HL-60 (cell line): ENCODE measurements at regions not wholly inside any gene's neighbourhood (a gene's known extent, or its start where the extent isn't known, plus 50 kb on each side); places are given as distances from the start of the nearest gene placed in this dataset.

Experiments used
- DNase-seq, 2 experiments: peaks; one replicate each; pipeline ENCODE4 v3.0.0-alpha.2; 2010 to 2020; ENCODE audit warnings: low read depth in 1 of 2, low spot score in 1 of 2
- H3K27ac ChIP-seq: fragments of 250-450 bp; sonication (Bioruptor Pico); replicated peaks from 2 replicates; pipeline ENCODE4 v1.5.1; 2020; ENCODE audit warnings: mild to moderate bottlenecking, moderate library complexity
- H3K27me3 ChIP-seq: fragments of 250-450 bp; sonication (Bioruptor Pico); 2 replicates; pipeline ENCODE4 v1.5.1; 2021; ENCODE audit warnings: mild to moderate bottlenecking, moderate library complexity; ENCODE audit not compliant: insufficient read depth, poor library complexity, severe bottlenecking
- H3K4me3 ChIP-seq: replicated peaks from 2 replicates; pipeline ENCODE4 v1.5.1; 2011; ENCODE audit warnings: mild to moderate bottlenecking, control low read depth, low read length; ENCODE audit not compliant: insufficient read depth
- GABPA ChIP-seq: IDR thresholded peaks from 2 replicates; pipeline ENCODE4 v1.6.1; 2012; ENCODE audit warnings: low read depth
- POLR2AphosphoS5 ChIP-seq: IDR thresholded peaks from 2 replicates; pipeline ENCODE4 v1.6.1; 2012; ENCODE audit warnings: low read depth
- SPI1 ChIP-seq: IDR thresholded peaks from 2 replicates; pipeline ENCODE4 v1.6.1; 2012; ENCODE audit warnings: low read depth, mild to moderate bottlenecking, borderline replicate concordance
- TF ChIP-seq, protein P1 (sequence below): IDR thresholded peaks from 2 replicates; pipeline ENCODE4 v1.6.1; 2012; ENCODE audit warnings: low read depth; ENCODE audit not compliant: insufficient replicate concordance
- TF ChIP-seq, protein P2 (sequence below): IDR thresholded peaks from one replicate; pipeline ENCODE4 v1.5.1; 2011; ENCODE audit warnings: low read length, control low read depth, inconsistent platforms; ENCODE audit not compliant: insufficient read depth

DNA sequence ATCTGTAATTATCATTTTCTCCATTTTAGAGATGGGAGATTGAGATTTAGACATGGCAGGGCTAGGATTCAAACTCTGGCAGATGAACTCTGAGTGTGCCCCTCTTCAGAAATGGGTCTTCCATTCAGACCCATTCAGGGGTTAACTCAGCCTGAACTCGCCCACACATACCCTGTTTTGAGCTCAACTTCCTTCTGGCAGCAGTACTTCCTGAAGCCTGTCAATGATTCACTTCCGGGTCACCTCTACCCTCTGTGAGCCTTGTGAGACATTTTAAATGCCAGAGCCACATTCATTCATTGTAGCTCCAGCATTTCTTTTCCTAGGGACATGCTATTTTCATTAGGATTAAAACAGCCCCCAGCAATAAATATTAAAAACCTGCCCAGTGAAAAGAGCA, 209.3 kb upstream of the SLC24A2 start:
- peak in 1 of 2 experiments; percentile 1 for DNase-seq
- Histone ChIP-seq H3K27ac (no peak overlapping the region), H3K4me3 (no peak overlapping the region), H3K27me3 (no peaks in the 10 kb centered on the region)
- TF ChIP-seq, protein P1, sequence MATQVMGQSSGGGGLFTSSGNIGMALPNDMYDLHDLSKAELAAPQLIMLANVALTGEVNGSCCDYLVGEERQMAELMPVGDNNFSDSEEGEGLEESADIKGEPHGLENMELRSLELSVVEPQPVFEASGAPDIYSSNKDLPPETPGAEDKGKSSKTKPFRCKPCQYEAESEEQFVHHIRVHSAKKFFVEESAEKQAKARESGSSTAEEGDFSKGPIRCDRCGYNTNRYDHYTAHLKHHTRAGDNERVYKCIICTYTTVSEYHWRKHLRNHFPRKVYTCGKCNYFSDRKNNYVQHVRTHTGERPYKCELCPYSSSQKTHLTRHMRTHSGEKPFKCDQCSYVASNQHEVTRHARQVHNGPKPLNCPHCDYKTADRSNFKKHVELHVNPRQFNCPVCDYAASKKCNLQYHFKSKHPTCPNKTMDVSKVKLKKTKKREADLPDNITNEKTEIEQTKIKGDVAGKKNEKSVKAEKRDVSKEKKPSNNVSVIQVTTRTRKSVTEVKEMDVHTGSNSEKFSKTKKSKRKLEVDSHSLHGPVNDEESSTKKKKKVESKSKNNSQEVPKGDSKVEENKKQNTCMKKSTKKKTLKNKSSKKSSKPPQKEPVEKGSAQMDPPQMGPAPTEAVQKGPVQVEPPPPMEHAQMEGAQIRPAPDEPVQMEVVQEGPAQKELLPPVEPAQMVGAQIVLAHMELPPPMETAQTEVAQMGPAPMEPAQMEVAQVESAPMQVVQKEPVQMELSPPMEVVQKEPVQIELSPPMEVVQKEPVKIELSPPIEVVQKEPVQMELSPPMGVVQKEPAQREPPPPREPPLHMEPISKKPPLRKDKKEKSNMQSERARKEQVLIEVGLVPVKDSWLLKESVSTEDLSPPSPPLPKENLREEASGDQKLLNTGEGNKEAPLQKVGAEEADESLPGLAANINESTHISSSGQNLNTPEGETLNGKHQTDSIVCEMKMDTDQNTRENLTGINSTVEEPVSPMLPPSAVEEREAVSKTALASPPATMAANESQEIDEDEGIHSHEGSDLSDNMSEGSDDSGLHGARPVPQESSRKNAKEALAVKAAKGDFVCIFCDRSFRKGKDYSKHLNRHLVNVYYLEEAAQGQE: no peak
- TF ChIP-seq GABPA: peak; percentile 70

DNA sequence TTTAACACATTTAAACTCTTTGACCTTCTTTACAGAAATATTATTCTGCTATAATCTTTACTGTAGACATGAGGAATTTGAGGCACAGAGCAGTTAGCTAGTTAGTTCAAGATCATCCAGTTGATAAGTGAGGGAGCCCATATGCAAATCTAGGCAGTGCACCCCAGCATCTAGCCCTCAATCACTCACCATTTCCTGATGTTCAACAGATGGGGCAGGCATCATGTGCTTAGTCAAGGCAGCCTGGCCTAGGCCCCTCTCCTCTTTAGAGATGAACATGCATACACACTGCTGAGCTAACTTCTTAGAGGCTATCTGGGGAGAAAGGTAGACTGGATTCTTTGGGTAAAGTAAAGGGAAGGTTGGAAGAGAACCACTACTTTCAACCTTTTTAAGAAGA, 206.8 kb upstream of the SLC24A2 start:
- no peak for DNase-seq

DNA sequence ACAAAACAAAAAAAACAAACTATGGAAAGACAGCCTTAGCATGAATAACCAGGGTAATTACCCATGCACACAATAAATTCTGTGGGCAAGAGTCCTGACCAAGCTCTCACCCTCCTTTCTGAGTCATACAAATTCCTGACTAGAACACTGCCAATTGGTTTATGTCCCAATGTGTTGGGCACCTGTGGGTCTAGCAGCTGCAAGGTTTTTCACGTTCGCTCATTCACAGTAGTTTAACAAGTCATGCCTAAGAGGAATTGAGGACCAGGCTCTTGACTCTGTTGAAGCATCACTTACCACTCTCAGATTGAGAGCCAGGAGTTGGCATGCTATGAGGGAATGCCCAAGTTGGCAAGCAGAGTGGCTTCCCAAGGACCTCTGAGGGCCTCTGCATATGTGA, 205.5 kb upstream of the SLC24A2 start:
- no peak for DNase-seq
- TF ChIP-seq, protein P2, sequence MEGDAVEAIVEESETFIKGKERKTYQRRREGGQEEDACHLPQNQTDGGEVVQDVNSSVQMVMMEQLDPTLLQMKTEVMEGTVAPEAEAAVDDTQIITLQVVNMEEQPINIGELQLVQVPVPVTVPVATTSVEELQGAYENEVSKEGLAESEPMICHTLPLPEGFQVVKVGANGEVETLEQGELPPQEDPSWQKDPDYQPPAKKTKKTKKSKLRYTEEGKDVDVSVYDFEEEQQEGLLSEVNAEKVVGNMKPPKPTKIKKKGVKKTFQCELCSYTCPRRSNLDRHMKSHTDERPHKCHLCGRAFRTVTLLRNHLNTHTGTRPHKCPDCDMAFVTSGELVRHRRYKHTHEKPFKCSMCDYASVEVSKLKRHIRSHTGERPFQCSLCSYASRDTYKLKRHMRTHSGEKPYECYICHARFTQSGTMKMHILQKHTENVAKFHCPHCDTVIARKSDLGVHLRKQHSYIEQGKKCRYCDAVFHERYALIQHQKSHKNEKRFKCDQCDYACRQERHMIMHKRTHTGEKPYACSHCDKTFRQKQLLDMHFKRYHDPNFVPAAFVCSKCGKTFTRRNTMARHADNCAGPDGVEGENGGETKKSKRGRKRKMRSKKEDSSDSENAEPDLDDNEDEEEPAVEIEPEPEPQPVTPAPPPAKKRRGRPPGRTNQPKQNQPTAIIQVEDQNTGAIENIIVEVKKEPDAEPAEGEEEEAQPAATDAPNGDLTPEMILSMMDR: no peak
- no peak for TF ChIP-seq GABPA
- no peak for TF ChIP-seq POLR2AphosphoS5
- TF ChIP-seq, protein P1: no peak
- no peak for TF ChIP-seq SPI1
- Histone ChIP-seq H3K27ac (no peak overlapping the region), H3K4me3 (no peak overlapping the region), H3K27me3 (no peaks in the 10 kb centered on the region)

More for the DNA sequence above, 206.8 kb upstream of the SLC24A2 start:
- H3K27me3 ChIP-seq: no peaks in the 10 kb centered on the region
- H3K4me3 ChIP-seq: no peak overlapping the region
- H3K27ac ChIP-seq: no peak overlapping the region
- no peak for TF ChIP-seq SPI1
- TF ChIP-seq, protein P1: no peak
- TF ChIP-seq, protein P2: no peak
- no peak for TF ChIP-seq GABPA
- no peak for TF ChIP-seq POLR2AphosphoS5

DNA sequence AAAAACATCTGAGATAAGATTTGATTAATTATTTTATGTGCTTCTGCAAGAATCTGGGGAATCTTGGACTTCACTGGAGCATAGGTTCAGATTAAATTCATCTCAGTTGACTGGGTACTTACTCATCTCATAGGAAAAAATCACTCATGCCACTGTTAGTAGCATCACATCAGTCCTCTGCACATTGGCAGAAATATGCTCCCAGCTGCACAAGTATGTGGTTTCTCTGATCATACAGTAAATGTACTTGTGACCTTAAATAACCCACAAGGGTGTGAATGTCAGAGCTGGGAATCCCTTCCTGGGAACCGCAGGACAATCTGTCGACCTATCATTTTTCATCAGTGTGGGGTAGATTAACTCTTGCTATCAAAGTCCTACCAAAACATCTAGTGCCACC, 203.7 kb upstream of the SLC24A2 start:
- no peak for DNase-seq
- no peaks in the 10 kb centered on the region for H3K27me3 ChIP-seq
- no peak overlapping the region for H3K4me3 ChIP-seq
- H3K27ac ChIP-seq: no peak overlapping the region
- TF ChIP-seq, protein P1: no peak
- TF ChIP-seq SPI1 (no peak), POLR2AphosphoS5 (no peak), GABPA (no peak)
- TF ChIP-seq, protein P2: no peak
